IMR-90 (cell line): ENCODE measurements at regions not wholly inside any gene's neighbourhood (a gene's known extent, or its start where the extent isn't known, plus 50 kb on each side); places are given as distances from the start of the nearest gene placed in this dataset.

Source experiments
- ATAC-seq: fragments of 200-7000 bp; cut with Tn5 transposase; 2 replicates; pipeline ENCODE4 v1.9.1; 2020; ENCODE audit warnings: low read depth, mild to moderate bottlenecking, moderate library complexity
- BruUV-seq: library from RNA; stranded (reverse); fragments of 400-500 nt; replicated peaks from 2 replicates; lab custom pipeline; 2021; lab: Mats Ljungman, UMichigan
- CTCF ChIA-PET: fragments of 300-600 bp; formaldehyde crosslinking; extraction: SDS; loops from one replicate; lab custom pipeline; 2021; ENCODE audit warnings: antibody characterized with exemption; lab: Yijun Ruan, JAX
- POLR2A ChIA-PET: fragments of 300-600 bp; sonication (Branson Sonifier 250); formaldehyde crosslinking; loops from one replicate; lab custom pipeline; 2022; ENCODE audit warnings: antibody characterized with exemption; ENCODE audit not compliant: unreplicated experiment; lab: Charles Lee
- DNase-seq: peaks from one replicate; pipeline ENCODE4 v3.0.0; 2013
- H2AFZ ChIP-seq: replicated peaks from 2 replicates; pipeline ENCODE3; 2013; ENCODE audit warnings: low read length, mild to moderate bottlenecking; ENCODE audit not compliant: poor library complexity
- H2AK5ac ChIP-seq: 2 replicates; pipeline ENCODE4 v1.6.1; 2013; ENCODE audit warnings: low read depth, low read length, inconsistent platforms
- H2AK9ac ChIP-seq: replicated peaks from 2 replicates; pipeline ENCODE3; 2013; ENCODE audit warnings: mild to moderate bottlenecking, low read depth, low read length, moderate library complexity; ENCODE audit not compliant: poor library complexity
- H2BK120ac ChIP-seq: 2 replicates; pipeline ENCODE4 v1.6.1; 2013; ENCODE audit warnings: low read depth, low read length, inconsistent platforms
- H2BK15ac ChIP-seq: 3 replicates; pipeline ENCODE4 v1.6.1; 2013; ENCODE audit warnings: low read depth, low read length, inconsistent platforms
- H2BK20ac ChIP-seq: 2 replicates; pipeline ENCODE4 v1.6.1; 2013; ENCODE audit warnings: low read depth, mild to moderate bottlenecking, inconsistent platforms, low read length, moderate library complexity
- H2BK5ac ChIP-seq: 2 replicates; pipeline ENCODE4 v1.6.1; 2013; ENCODE audit warnings: mild to moderate bottlenecking, low read depth, low read length, inconsistent platforms; ENCODE audit not compliant: poor library complexity, severe bottlenecking
- H3K14ac ChIP-seq: replicated peaks from 2 replicates; pipeline ENCODE4 v1.6.1; 2013; ENCODE audit warnings: low read depth, low read length, inconsistent platforms
- H3K18ac ChIP-seq: 2 replicates; pipeline ENCODE4 v1.6.1; 2013; ENCODE audit warnings: low read depth, low read length, control low read depth
- H3K23ac ChIP-seq: 2 replicates; pipeline ENCODE4 v1.6.1; 2013; ENCODE audit warnings: low read depth, low read length, inconsistent platforms
- H3K27ac ChIP-seq: 2 replicates; pipeline ENCODE4 v1.5.1; 2013; ENCODE audit warnings: mild to moderate bottlenecking, control low read depth, low read length; ENCODE audit not compliant: insufficient read depth
- H3K27me3 ChIP-seq: 2 replicates; pipeline ENCODE4 v1.6.1; 2013; ENCODE audit warnings: low read length; ENCODE audit not compliant: control insufficient read depth, insufficient read depth
- H3K36me3 ChIP-seq: 2 replicates; pipeline ENCODE4 v1.6.1; 2013; ENCODE audit warnings: low read length, mixed read lengths; ENCODE audit not compliant: control insufficient read depth, insufficient read depth
- H3K4ac ChIP-seq: 2 replicates; pipeline ENCODE4 v1.6.1; 2013; ENCODE audit warnings: low read depth, low read length, inconsistent platforms
- H3K4me1 ChIP-seq: 2 replicates; pipeline ENCODE4 v1.6.1; 2013; ENCODE audit warnings: low read length, mixed read lengths; ENCODE audit not compliant: control insufficient read depth, insufficient read depth
- H3K4me2 ChIP-seq: 2 replicates; pipeline ENCODE4 v1.6.1; 2013; ENCODE audit warnings: low read depth, mild to moderate bottlenecking, control low read depth, low read length, moderate library complexity
- H3K4me3 ChIP-seq: 2 replicates; pipeline ENCODE4 v1.5.1; 2013; ENCODE audit warnings: low read depth, mild to moderate bottlenecking, control low read depth, low read length, moderate library complexity; ENCODE audit not compliant: insufficient read depth
- H3K56ac ChIP-seq: 2 replicates; pipeline ENCODE4 v1.6.1; 2013; ENCODE audit warnings: low read length, inconsistent platforms; ENCODE audit not compliant: insufficient read depth; ENCODE audit errors: extremely low read depth
- H3K79me1 ChIP-seq, 2 experiments: 2 replicates each; pipeline ENCODE4 v1.6.1; 2013; ENCODE audit warnings: low read length in 2 of 2, inconsistent platforms in 1 of 2, low read depth in 1 of 2
- H3K9ac ChIP-seq: 2 replicates; pipeline ENCODE4 v1.6.1; 2013; ENCODE audit warnings: low read depth, low read length, control low read depth
- H3K9me1 ChIP-seq: 2 replicates; pipeline ENCODE4 v1.6.1; 2013; ENCODE audit warnings: low read length, inconsistent platforms; ENCODE audit not compliant: insufficient read depth
- H3K9me3 ChIP-seq: 2 replicates; pipeline ENCODE4 v1.6.1; 2013; ENCODE audit warnings: low read length; ENCODE audit not compliant: control insufficient read depth, insufficient read depth
- H4K20me1 ChIP-seq: 2 replicates; pipeline ENCODE4 v1.6.1; 2013; ENCODE audit warnings: low read length, inconsistent platforms; ENCODE audit not compliant: insufficient read depth
- H4K5ac ChIP-seq: 2 replicates; pipeline ENCODE4 v1.6.1; 2013; ENCODE audit warnings: mild to moderate bottlenecking, low read depth, low read length, control low read depth
- H4K8ac ChIP-seq, 2 experiments: 2 replicates each; pipeline ENCODE4 v1.6.1; 2013; ENCODE audit warnings: low read depth in 2 of 2, low read length in 2 of 2, control low read depth in 1 of 2, inconsistent platforms in 1 of 2
- H4K91ac ChIP-seq: 2 replicates; pipeline ENCODE4 v1.6.1; 2013; ENCODE audit warnings: low read depth, low read length, inconsistent platforms; ENCODE audit not compliant: insufficient read depth
- CHD1 ChIP-seq: IDR thresholded peaks from 2 replicates; pipeline ENCODE4 v1.6.1; 2012; ENCODE audit warnings: low read depth, low read length, improper control_type of control experiment
- MAFK ChIP-seq: IDR thresholded peaks from 2 replicates; pipeline ENCODE4 v1.6.1; 2012; ENCODE audit warnings: low read depth, low read length, improper control_type of control experiment
- NFE2L2 ChIP-seq: fragments of 150-350 bp; IDR thresholded peaks from 2 replicates; pipeline ENCODE4 v1.6.1; 2016; ENCODE audit warnings: low read depth, mild to moderate bottlenecking, low read length
- RCOR1 ChIP-seq: IDR thresholded peaks from 2 replicates; pipeline ENCODE4 v1.6.1; 2012; ENCODE audit warnings: mild to moderate bottlenecking, low read length, improper control_type of control experiment; ENCODE audit not compliant: insufficient replicate concordance
- RFX5 ChIP-seq: IDR thresholded peaks from 2 replicates; pipeline ENCODE4 v1.8.0; 2012; ENCODE audit warnings: low read depth, mild to moderate bottlenecking, low read length, moderate library complexity
- WGBS, 2 experiments: methylation state at CpG; one replicate each; pipeline versions ENCODE4 v1.1.5 to v1.1.7; 2013; ENCODE audit warnings: missing lambda C conversion rate in 2 of 2; ENCODE audit not compliant: insufficient read length in 1 of 2; ENCODE audit errors: extremely low coverage in 2 of 2; 5-methylcytosine and 5-hydroxymethylcytosine counted together
- dilution Hi-C: fragments of 300-500 bp; cut with HindIII; formaldehyde crosslinking; loops from one replicate; pipeline ENCODE4 v1.14.3; 2018; ENCODE audit warnings: low sequenced_read_pairs; ENCODE audit not compliant: unreplicated experiment
- in situ Hi-C: fragments of 300-500 bp; cut with MboI; formaldehyde crosslinking; loops from 3 replicates; pipeline ENCODE4 v1.14.3; 2019; ENCODE audit warnings: low sequenced_read_pairs, inconsistent platforms, mixed read lengths
- intact Hi-C: fragments of 100-400 bp; cut with micrococcal nuclease; formaldehyde crosslinking; loops from 2 replicates; pipeline ENCODE4 v1.10.0; 2022
- TF ChIP-seq, protein P1 (sequence below): fragments of 150-350 bp; IDR thresholded peaks from 2 replicates; pipeline ENCODE4 v1.6.1; 2016; ENCODE audit warnings: low read depth, mild to moderate bottlenecking, low read length, moderate library complexity, borderline replicate concordance

DNA sequence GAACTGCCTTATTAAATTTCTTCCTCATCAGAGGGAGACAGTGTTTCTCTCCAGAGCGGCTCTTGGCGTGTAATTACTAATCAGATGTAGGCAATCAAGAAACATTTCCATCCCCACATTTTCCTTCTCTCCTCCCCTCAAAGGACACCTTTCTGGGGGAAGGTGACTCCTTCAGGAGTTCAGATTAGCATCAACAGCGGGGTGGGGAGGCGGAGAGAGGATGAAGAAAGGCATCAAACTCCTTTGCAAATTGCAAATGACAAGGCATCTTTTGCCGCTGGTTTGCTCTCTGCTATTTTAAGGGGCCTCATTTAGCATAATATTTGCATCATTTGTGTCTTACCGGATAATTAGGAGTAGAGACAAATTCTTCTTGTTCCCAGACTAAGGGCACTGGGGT is 231.7 kb upstream of the SRRM4 start:
- Histone ChIP-seq H3K56ac (no peak overlapping the region), H3K27ac (no peak overlapping the region), H3K9me3 (peaks cover 14% of the 10 kb centered on the region), H3K79me1 (no peaks in the 10 kb centered on the region), H3K18ac (no peak overlapping the region), H4K20me1 (no peaks in the 10 kb centered on the region), H4K8ac (no peak overlapping the region), H2BK5ac (no peak overlapping the region), H2AK5ac (no peak overlapping the region), H4K91ac (no peak overlapping the region), H3K4me3 (no peak overlapping the region), H3K36me3 (no peaks in the 10 kb centered on the region), H3K4ac (no peak overlapping the region), H2AK9ac (no peak overlapping the region), H3K9me1 (no peaks in the 10 kb centered on the region), H3K14ac (no peak overlapping the region), H2BK20ac (no peak overlapping the region), H4K5ac (no peak overlapping the region), H2BK15ac (no peak overlapping the region), H3K23ac (no peak overlapping the region), H3K4me2 (no peak overlapping the region), H3K4me1 (no peaks in the 10 kb centered on the region), H3K27me3 (no peaks in the 10 kb centered on the region), H2BK120ac (no peak overlapping the region), H2AFZ (no peak overlapping the region), H3K9ac (no peak overlapping the region)
- TF ChIP-seq NFE2L2 (no peak), RCOR1 (no peak), CHD1 (no peak), RFX5 (no peak), MAFK (no peak)
- TF ChIP-seq, protein P1, sequence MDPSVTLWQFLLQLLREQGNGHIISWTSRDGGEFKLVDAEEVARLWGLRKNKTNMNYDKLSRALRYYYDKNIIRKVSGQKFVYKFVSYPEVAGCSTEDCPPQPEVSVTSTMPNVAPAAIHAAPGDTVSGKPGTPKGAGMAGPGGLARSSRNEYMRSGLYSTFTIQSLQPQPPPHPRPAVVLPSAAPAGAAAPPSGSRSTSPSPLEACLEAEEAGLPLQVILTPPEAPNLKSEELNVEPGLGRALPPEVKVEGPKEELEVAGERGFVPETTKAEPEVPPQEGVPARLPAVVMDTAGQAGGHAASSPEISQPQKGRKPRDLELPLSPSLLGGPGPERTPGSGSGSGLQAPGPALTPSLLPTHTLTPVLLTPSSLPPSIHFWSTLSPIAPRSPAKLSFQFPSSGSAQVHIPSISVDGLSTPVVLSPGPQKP: no peak
- intact Hi-C loops (no loop called here), dilution Hi-C loops (no loop called here), in situ Hi-C loops (no loop called here)
- no CpG with 5 or more reads among the region's 6 CpGs for WGBS, 2 experiments
- ChIA-PET CTCF (no interaction called here), POLR2A (no interaction called here)
- ATAC-seq (no peak), DNase-seq (no peak)
- BruUV-seq: no TSS peak
